Tibial nerve (tissue), 3 donors: ENCODE measurements at regions not wholly inside any gene's neighbourhood (a gene's known extent, or its start where the extent isn't known, plus 50 kb on each side); places are given as distances from the start of the nearest gene placed in this dataset.

Experiments used
- POLR2A ChIP-seq, 2 donors: fragments of 450-650 bp; IDR thresholded peaks; one replicate each; pipeline ENCODE4 v1.6.1; 2017; ENCODE audit warnings: antibody characterized with exemption in 2 of 2, mild to moderate bottlenecking in 2 of 2, moderate library complexity in 2 of 2
- TF ChIP-seq, protein P1 (sequence below), 5 experiments: fragments of 200-600 bp in 3 of 5; fragments of 450-650 bp in 2 of 5; sonication (generic) in 3 of 5; IDR thresholded peaks; one replicate each; pipeline ENCODE4 v1.5.1; 2016 to 2019; ENCODE audit warnings: antibody characterized with exemption in 5 of 5, mild to moderate bottlenecking in 3 of 5, moderate library complexity in 2 of 5

DNA sequence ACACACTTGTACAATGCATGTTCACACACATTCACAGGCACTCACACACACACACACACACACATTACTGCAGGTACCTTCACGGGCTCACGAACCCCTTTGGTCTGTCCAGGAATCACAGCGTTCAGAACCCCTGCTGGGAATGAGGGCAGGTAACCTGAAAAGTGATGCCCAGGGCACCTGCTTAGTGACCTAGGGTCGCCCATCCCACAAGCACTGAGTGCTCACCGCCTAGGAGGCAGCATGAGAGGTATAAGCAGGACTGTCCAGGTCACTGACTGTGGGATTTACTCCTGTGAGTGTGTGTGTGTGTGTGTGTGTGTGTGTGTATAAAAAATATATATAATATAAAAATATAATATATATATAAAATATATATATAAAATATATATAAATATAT is 150.9 kb downstream of the GALR1 start:
- TF ChIP-seq, protein P1, sequence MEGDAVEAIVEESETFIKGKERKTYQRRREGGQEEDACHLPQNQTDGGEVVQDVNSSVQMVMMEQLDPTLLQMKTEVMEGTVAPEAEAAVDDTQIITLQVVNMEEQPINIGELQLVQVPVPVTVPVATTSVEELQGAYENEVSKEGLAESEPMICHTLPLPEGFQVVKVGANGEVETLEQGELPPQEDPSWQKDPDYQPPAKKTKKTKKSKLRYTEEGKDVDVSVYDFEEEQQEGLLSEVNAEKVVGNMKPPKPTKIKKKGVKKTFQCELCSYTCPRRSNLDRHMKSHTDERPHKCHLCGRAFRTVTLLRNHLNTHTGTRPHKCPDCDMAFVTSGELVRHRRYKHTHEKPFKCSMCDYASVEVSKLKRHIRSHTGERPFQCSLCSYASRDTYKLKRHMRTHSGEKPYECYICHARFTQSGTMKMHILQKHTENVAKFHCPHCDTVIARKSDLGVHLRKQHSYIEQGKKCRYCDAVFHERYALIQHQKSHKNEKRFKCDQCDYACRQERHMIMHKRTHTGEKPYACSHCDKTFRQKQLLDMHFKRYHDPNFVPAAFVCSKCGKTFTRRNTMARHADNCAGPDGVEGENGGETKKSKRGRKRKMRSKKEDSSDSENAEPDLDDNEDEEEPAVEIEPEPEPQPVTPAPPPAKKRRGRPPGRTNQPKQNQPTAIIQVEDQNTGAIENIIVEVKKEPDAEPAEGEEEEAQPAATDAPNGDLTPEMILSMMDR (IDR thresholded peaks at IDR 0.05): no peak
- no peak for TF ChIP-seq POLR2A (IDR thresholded peaks at IDR 0.05)
